Prostate gland (tissue), 2 donors: ENCODE measurements at regions not wholly inside any gene's neighbourhood (a gene's known extent, or its start where the extent isn't known, plus 50 kb on each side); places are given as distances from the start of the nearest gene placed in this dataset.

Experiments used
- POLR2A ChIP-seq: fragments of 450-650 bp; IDR thresholded peaks from one replicate; pipeline ENCODE4 v1.6.1; 2016; ENCODE audit warnings: antibody characterized with exemption, mild to moderate bottlenecking
- TF ChIP-seq, protein P1 (sequence below), 4 experiments: fragments of 200-600 bp in 2 of 4; fragments of 450-650 bp in 2 of 4; sonication (generic) in 2 of 4; IDR thresholded peaks; 1 replicate in 3 of 4; 2 replicates in 1 of 4; pipeline ENCODE4 v1.5.1; 2016 to 2019; ENCODE audit warnings: antibody characterized with exemption in 4 of 4, mild to moderate bottlenecking in 2 of 4, moderate library complexity in 2 of 4

DNA sequence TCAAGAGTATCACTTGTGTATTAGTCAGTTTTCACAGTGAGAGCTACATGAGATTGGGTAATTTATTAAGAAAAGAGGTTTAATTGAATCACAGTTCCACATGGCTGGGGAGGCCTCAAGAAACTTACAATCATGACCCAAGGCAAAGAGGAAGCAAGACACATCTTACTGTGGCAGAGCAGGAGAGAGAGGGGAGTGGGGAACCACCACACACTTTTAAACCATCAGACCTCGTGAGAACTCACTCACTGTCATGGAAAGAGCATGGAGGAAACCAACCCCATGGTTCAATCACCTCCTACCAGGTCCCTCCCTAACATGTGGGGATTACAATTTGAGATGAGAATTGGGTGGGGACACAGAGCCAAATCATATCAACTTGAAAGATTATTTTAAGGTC lies 522.9 kb downstream of the FLRT2 start:
- no peak for TF ChIP-seq POLR2A
- TF ChIP-seq, protein P1, sequence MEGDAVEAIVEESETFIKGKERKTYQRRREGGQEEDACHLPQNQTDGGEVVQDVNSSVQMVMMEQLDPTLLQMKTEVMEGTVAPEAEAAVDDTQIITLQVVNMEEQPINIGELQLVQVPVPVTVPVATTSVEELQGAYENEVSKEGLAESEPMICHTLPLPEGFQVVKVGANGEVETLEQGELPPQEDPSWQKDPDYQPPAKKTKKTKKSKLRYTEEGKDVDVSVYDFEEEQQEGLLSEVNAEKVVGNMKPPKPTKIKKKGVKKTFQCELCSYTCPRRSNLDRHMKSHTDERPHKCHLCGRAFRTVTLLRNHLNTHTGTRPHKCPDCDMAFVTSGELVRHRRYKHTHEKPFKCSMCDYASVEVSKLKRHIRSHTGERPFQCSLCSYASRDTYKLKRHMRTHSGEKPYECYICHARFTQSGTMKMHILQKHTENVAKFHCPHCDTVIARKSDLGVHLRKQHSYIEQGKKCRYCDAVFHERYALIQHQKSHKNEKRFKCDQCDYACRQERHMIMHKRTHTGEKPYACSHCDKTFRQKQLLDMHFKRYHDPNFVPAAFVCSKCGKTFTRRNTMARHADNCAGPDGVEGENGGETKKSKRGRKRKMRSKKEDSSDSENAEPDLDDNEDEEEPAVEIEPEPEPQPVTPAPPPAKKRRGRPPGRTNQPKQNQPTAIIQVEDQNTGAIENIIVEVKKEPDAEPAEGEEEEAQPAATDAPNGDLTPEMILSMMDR (IDR thresholded peaks at IDR 0.05) = no peak
